ENCODE measurements at regions not wholly inside any gene's neighbourhood (a gene's known extent, or its start where the extent isn't known, plus 50 kb on each side); places are given as distances from the start of the nearest gene placed in this dataset.
"Not testable (repeated sequence)": the region's sequence is repeated elsewhere in the genome, so short reads cannot be mapped to it uniquely, and the experiment has no call there.

DNA sequence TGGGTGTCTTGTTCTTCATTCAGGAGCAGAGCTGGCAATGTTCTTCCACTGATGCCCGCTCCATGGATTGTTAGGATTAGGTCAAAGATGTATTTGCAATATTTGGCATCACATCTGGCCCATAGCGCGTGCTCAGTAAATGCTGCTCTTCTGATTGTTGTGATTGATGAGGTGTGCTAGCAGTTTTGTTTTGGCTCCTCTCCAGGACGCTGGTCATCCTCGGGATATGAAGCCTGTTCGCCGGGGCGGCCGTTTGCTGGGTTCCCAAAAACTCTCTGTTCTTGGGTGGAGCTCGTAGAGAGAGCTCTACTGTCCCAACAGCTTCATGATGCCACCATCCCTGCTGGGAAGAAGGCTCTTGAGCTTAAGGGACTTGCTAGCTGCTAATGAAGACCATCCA, 96.9 kb downstream of the XRCC2 start:
- DNase-seq: no peak
- ChIA-PET POLR2A (no interaction called here), CTCF (no interaction called here)
- 93% methylated on average over 5 of the region's 10 CpGs for WGBS (ENCODE audit: insufficient coverage)
- no peaks in the 10 kb centered on the region for H3K27me3 ChIP-seq (replicated peaks in 2 of 5; ENCODE audit: control insufficient read depth in 4 of 5, insufficient read depth in 5 of 5, low read length in 4 of 5)
- no peaks in the 10 kb centered on the region for H3K4me1 ChIP-seq (ENCODE audit: control extremely low read depth in 1 of 4, control insufficient read depth in 4 of 4, insufficient read depth in 4 of 4, low read length in 3 of 4)
- no peak overlapping the region for H3K27ac ChIP-seq (ENCODE audit: insufficient read depth in 1 of 2, low read depth in 1 of 2, low read length in 2 of 2, poor library complexity in 1 of 2, severe bottlenecking in 2 of 2)
- H3K36me3 ChIP-seq (ENCODE audit: control insufficient read depth in 4 of 4, insufficient read depth in 4 of 4, low read length in 3 of 4): no peaks in the 10 kb centered on the region
- peaks cover 0 to 9% (median 0%) of the 10 kb centered on the region in 5 experiments for H3K9me3 ChIP-seq (ENCODE audit: control extremely low read depth in 1 of 5, control insufficient read depth in 4 of 5, insufficient read depth in 2 of 5, low read depth in 1 of 5, low read length in 4 of 5)
- no peak overlapping the region for H3K4me3 ChIP-seq (ENCODE audit: control insufficient read depth in 1 of 7, extremely low read depth in 1 of 7, insufficient read depth in 4 of 7, low read depth in 2 of 7, low read length in 6 of 7)

DNA sequence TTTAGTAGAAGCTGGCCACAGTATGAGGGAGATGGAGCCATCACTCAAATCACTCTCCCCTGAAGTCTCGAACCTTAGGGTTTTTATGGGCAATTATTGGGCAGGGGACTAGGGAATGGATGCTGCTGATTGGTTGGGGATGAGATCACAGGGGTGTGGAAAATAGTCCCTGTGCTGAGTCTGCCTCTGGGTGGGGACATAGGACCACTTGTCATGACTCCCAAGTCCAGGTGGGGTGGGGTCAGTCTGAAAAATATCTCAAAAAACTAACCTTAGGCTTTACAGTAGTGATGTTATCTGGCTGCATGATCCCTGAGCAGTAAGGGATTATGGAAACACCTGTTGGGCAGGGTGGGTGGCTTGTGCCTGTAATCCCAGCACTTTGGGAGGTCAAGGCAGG, 98.6 kb downstream of the XRCC2 start:
- H3K4me1 ChIP-seq (ENCODE audit: control extremely low read depth in 1 of 4, control insufficient read depth in 4 of 4, insufficient read depth in 4 of 4, low read length in 3 of 4): no peaks in the 10 kb centered on the region
- ChIA-PET POLR2A (no interaction called here), CTCF (interaction anchor here (0.6 kb wide), 1 partner anchor 114 kb away, joined by 3 read pairs; no protein-coding TSS in a partner anchor)
- peaks cover 0 to 9% (median 0%) of the 10 kb centered on the region in 5 experiments for H3K9me3 ChIP-seq (ENCODE audit: control extremely low read depth in 1 of 5, control insufficient read depth in 4 of 5, insufficient read depth in 2 of 5, low read depth in 1 of 5, low read length in 4 of 5)
- H3K4me3 ChIP-seq (ENCODE audit: control insufficient read depth in 1 of 7, extremely low read depth in 1 of 7, insufficient read depth in 4 of 7, low read depth in 2 of 7, low read length in 6 of 7): no peak overlapping the region
- no peak overlapping the region for H3K27ac ChIP-seq (ENCODE audit: insufficient read depth in 1 of 2, low read depth in 1 of 2, low read length in 2 of 2, poor library complexity in 1 of 2, severe bottlenecking in 2 of 2)
- no peaks in the 10 kb centered on the region for H3K27me3 ChIP-seq (replicated peaks in 2 of 5; ENCODE audit: control insufficient read depth in 4 of 5, insufficient read depth in 5 of 5, low read length in 4 of 5)
- DNase-seq: no peak
- no peaks in the 10 kb centered on the region for H3K36me3 ChIP-seq (ENCODE audit: control insufficient read depth in 4 of 4, insufficient read depth in 4 of 4, low read length in 3 of 4)
- WGBS (ENCODE audit: insufficient coverage): 100% methylated on average over 1 of the region's 1 CpG

DNA sequence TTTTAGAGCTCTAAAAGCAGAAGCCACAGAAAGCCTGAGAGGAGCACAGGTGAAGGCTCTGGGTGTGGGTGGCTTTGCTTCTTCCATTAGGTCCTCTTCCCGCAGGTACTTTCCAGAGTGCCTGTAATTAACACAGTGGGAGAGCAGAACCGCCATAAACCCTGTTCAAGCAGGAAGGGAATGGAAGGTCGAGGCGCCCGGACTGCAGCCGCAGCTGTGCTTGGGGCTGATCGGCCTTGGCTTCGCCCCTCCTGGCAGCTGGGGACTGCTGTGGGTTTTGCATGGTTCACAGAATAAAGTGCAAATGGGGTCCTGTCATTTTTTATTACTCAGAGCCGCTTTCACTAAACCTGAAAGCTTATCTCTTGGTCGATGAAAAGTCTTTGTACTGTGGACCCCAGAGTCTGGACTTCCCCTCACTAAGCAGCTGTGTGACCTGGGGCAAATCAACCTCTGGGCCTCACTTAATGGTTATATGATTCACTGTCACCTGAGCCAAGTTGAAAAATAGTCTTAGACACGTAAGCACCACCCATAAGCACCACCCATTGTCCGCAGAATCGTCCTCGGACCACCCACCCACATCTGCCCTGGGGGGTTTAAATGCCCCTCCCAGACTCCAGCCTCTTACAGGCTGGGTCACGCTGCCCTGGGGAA, 100.9 kb downstream of the XRCC2 start:
- Histone ChIP-seq H3K9me3 (ENCODE audit: control extremely low read depth in 1 of 5, control insufficient read depth in 4 of 5, insufficient read depth in 2 of 5, low read depth in 1 of 5, low read length in 4 of 5) (peaks cover 0 to 9% (median 0%) of the 10 kb centered on the region in 5 experiments), H3K27me3 (replicated peaks in 2 of 5; ENCODE audit: control insufficient read depth in 4 of 5, insufficient read depth in 5 of 5, low read length in 4 of 5) (no peaks in the 10 kb centered on the region), H3K27ac (ENCODE audit: insufficient read depth in 1 of 2, low read depth in 1 of 2, low read length in 2 of 2, poor library complexity in 1 of 2, severe bottlenecking in 2 of 2) (no peak overlapping the region), H3K4me3 (ENCODE audit: control insufficient read depth in 1 of 7, extremely low read depth in 1 of 7, insufficient read depth in 4 of 7, low read depth in 2 of 7, low read length in 6 of 7) (no peak overlapping the region), H3K36me3 (ENCODE audit: control insufficient read depth in 4 of 4, insufficient read depth in 4 of 4, low read length in 3 of 4) (no peaks in the 10 kb centered on the region), H3K4me1 (ENCODE audit: control extremely low read depth in 1 of 4, control insufficient read depth in 4 of 4, insufficient read depth in 4 of 4, low read length in 3 of 4) (no peaks in the 10 kb centered on the region)
- 93% methylated on average over 15 of the region's 15 CpGs for WGBS (ENCODE audit: insufficient coverage)
- POLR2A ChIA-PET: interaction anchor here (0.6 kb wide), 1 partner anchor 115 kb away, joined by 4 read pairs; no protein-coding TSS in a partner anchor
- CTCF ChIA-PET: no interaction called here
- DNase-seq: no peak

DNA sequence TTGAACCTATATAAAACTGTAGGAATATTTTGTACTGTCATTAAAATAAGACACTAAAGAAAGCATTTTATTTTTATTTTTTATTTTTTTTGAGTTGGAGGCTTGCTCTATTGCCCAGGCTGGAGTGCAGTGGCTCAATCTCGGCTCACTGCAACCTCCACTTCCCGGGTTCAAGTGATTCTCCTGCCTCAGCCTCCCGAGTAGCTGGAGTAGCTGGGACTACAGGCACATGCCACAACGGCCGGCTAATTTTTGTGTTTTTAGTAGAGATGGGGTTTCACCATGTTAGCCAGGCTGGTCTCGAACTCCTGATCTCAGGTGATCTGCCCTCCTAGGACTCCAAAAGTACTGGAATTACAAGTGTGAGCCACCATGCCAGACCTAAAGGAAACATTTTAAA, 102.8 kb downstream of the XRCC2 start:
- H3K27me3 ChIP-seq (replicated peaks in 2 of 5; ENCODE audit: control insufficient read depth in 4 of 5, insufficient read depth in 5 of 5, low read length in 4 of 5); CTCF ChIA-PET; H3K27ac ChIP-seq (ENCODE audit: insufficient read depth in 1 of 2, low read depth in 1 of 2, low read length in 2 of 2, poor library complexity in 1 of 2, severe bottlenecking in 2 of 2): not testable (repeated sequence)

DNA sequence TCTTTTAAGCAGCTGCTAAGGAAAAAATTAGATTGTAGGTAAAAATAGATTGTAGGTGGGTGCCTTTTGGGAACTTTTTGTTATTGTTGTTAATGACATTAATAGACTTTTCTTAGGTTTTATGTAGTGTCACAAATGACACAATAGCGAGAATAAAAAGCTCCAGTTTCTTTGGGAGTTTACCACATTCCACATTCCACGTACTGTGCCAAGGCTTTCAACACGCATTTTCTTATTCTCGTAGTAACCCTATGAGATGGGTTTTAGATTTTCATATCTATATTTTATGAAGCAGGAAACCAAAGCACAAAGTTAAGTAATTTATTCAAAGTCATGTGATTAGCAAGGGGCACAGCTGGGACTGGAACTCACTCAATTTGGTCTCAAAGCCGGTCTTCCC, 103.8 kb downstream of the XRCC2 start:
- no CpG with 5 or more reads among the region's 5 CpGs for WGBS (ENCODE audit: insufficient coverage)
- CTCF ChIA-PET: no interaction called here

More for the DNA sequence above, 102.8 kb downstream of the XRCC2 start:
- DNase-seq; H3K4me1 ChIP-seq (ENCODE audit: control extremely low read depth in 1 of 4, control insufficient read depth in 4 of 4, insufficient read depth in 4 of 4, low read length in 3 of 4); POLR2A ChIA-PET; H3K36me3 ChIP-seq (ENCODE audit: control insufficient read depth in 4 of 4, insufficient read depth in 4 of 4, low read length in 3 of 4); H3K9me3 ChIP-seq (ENCODE audit: control extremely low read depth in 1 of 5, control insufficient read depth in 4 of 5, insufficient read depth in 2 of 5, low read depth in 1 of 5, low read length in 4 of 5); H3K4me3 ChIP-seq (ENCODE audit: control insufficient read depth in 1 of 7, extremely low read depth in 1 of 7, insufficient read depth in 4 of 7, low read depth in 2 of 7, low read length in 6 of 7): not testable (repeated sequence)
- 93% methylated on average over 2 of the region's 6 CpGs for WGBS (ENCODE audit: insufficient coverage)

DNA sequence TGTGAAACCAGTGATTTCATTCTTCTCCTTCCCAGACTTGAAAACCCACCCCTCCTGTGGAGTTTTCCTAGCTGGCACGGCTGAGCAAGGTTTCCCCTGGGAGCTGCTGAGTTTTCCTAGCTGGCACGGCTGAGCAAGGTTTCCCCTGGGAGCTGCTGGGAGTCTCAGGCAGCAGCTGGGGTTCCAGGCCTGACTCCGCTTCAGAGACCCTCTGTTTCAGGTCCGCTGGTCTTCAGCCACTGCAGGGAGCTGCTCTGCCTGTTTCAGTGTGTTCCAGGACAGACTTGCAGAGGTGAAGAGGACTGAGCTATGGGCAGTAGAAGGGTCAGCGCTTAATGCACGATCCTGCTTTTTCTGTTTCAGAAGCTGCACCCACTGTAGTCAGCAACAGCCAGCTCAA, 104.9 kb downstream of the XRCC2 start:
- no peaks in the 10 kb centered on the region for H3K27me3 ChIP-seq (replicated peaks in 2 of 5; ENCODE audit: control insufficient read depth in 4 of 5, insufficient read depth in 5 of 5, low read length in 4 of 5)
- ChIA-PET CTCF (no interaction called here), POLR2A (no interaction called here)
- 92% methylated on average over 6 of the region's 6 CpGs for WGBS (ENCODE audit: insufficient coverage)
- no peaks in the 10 kb centered on the region for H3K9me3 ChIP-seq (ENCODE audit: control extremely low read depth in 1 of 5, control insufficient read depth in 4 of 5, insufficient read depth in 2 of 5, low read depth in 1 of 5, low read length in 4 of 5)
- H3K4me3 ChIP-seq (ENCODE audit: control insufficient read depth in 1 of 7, extremely low read depth in 1 of 7, insufficient read depth in 4 of 7, low read depth in 2 of 7, low read length in 6 of 7): no peak overlapping the region
- H3K36me3 ChIP-seq (ENCODE audit: control insufficient read depth in 4 of 4, insufficient read depth in 4 of 4, low read length in 3 of 4): no peaks in the 10 kb centered on the region
- no peak for DNase-seq
- H3K4me1 ChIP-seq (ENCODE audit: control extremely low read depth in 1 of 4, control insufficient read depth in 4 of 4, insufficient read depth in 4 of 4, low read length in 3 of 4): no peaks in the 10 kb centered on the region
- no peak overlapping the region for H3K27ac ChIP-seq (ENCODE audit: insufficient read depth in 1 of 2, low read depth in 1 of 2, low read length in 2 of 2, poor library complexity in 1 of 2, severe bottlenecking in 2 of 2)

More for the DNA sequence above, 103.8 kb downstream of the XRCC2 start:
- Histone ChIP-seq H3K4me3 (ENCODE audit: control insufficient read depth in 1 of 7, extremely low read depth in 1 of 7, insufficient read depth in 4 of 7, low read depth in 2 of 7, low read length in 6 of 7) (no peak overlapping the region), H3K4me1 (ENCODE audit: control extremely low read depth in 1 of 4, control insufficient read depth in 4 of 4, insufficient read depth in 4 of 4, low read length in 3 of 4) (no peaks in the 10 kb centered on the region), H3K27ac (ENCODE audit: insufficient read depth in 1 of 2, low read depth in 1 of 2, low read length in 2 of 2, poor library complexity in 1 of 2, severe bottlenecking in 2 of 2) (no peak overlapping the region), H3K9me3 (ENCODE audit: control extremely low read depth in 1 of 5, control insufficient read depth in 4 of 5, insufficient read depth in 2 of 5, low read depth in 1 of 5, low read length in 4 of 5) (peaks cover 0 to 5% (median 0%) of the 10 kb centered on the region in 5 experiments), H3K27me3 (replicated peaks in 2 of 5; ENCODE audit: control insufficient read depth in 4 of 5, insufficient read depth in 5 of 5, low read length in 4 of 5) (no peaks in the 10 kb centered on the region), H3K36me3 (ENCODE audit: control insufficient read depth in 4 of 4, insufficient read depth in 4 of 4, low read length in 3 of 4) (no peaks in the 10 kb centered on the region)
- POLR2A ChIA-PET: no interaction called here
- no peak for DNase-seq

DNA sequence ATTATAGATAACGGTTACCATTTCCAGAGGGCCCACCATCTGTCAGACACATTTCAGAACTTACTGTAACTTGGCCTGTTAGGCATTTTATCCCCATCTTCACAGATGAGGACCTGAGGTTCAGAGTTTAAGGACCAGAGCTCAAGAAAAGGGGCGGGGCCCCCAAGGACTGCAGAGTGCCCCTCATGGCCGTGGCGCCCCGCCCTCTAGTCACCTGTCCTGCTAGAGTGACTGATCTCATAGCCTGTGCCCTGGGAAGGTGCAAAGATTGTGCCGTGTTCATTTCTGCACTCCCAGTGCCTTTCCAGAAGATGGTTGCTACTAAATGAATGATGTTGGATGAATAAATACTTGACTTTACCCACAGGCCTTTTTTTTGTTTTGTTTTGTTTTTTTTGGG, 107.0 kb downstream of the XRCC2 start:
- Histone ChIP-seq H3K27me3 (replicated peaks in 2 of 5; ENCODE audit: control insufficient read depth in 4 of 5, insufficient read depth in 5 of 5, low read length in 4 of 5) (no peaks in the 10 kb centered on the region), H3K9me3 (ENCODE audit: control extremely low read depth in 1 of 5, control insufficient read depth in 4 of 5, insufficient read depth in 2 of 5, low read depth in 1 of 5, low read length in 4 of 5) (no peaks in the 10 kb centered on the region), H3K4me3 (ENCODE audit: control insufficient read depth in 1 of 7, extremely low read depth in 1 of 7, insufficient read depth in 4 of 7, low read depth in 2 of 7, low read length in 6 of 7) (no peak overlapping the region), H3K4me1 (ENCODE audit: control extremely low read depth in 1 of 4, control insufficient read depth in 4 of 4, insufficient read depth in 4 of 4, low read length in 3 of 4) (peaks cover 0 to 15% (median 11%) of the 10 kb centered on the region in 4 experiments), H3K36me3 (ENCODE audit: control insufficient read depth in 4 of 4, insufficient read depth in 4 of 4, low read length in 3 of 4) (no peaks in the 10 kb centered on the region), H3K27ac (ENCODE audit: insufficient read depth in 1 of 2, low read depth in 1 of 2, low read length in 2 of 2, poor library complexity in 1 of 2, severe bottlenecking in 2 of 2) (no peak overlapping the region)
- DNase-seq: no peak
- ChIA-PET CTCF (no interaction called here), POLR2A (no interaction called here)
- WGBS (ENCODE audit: insufficient coverage): 92% methylated on average over 2 of the region's 6 CpGs
